K562 (cell line): ENCODE measurements at regions not wholly inside any gene's neighbourhood (a gene's known extent, or its start where the extent isn't known, plus 50 kb on each side); places are given as distances from the start of the nearest gene placed in this dataset.

ENCODE experiments used
- ATAC-seq: fragments of 200-7000 bp; cut with Tn5 transposase; 3 replicates; pipeline ENCODE4 v1.9.1; 2020; ENCODE audit warnings: moderate library complexity
- BruUV-seq: library from RNA; stranded (reverse); fragments of 400-500 nt; replicated peaks from 2 replicates; lab custom pipeline; 2021; lab: Mats Ljungman, UMichigan
- CTCF ChIA-PET: fragments of 300-600 bp; formaldehyde crosslinking; extraction: SDS; loops from one replicate; lab custom pipeline; 2021; ENCODE audit warnings: low intra/inter-chr PET ratio; lab: Yijun Ruan, JAX
- POLR2A ChIA-PET: fragments of 300-600, 350-650 bp; sonication (Branson Sonifier 250); formaldehyde crosslinking; extraction: SDS; loops from one replicate; lab custom pipeline; 2021; ENCODE audit warnings: antibody characterized with exemption, inconsistent platforms; lab: Yijun Ruan, JAX
- DNase-seq, 4 experiments: peaks; one replicate each; pipeline versions ENCODE4 v3.0.0 to v3.0.0-alpha.2; 2011 to 2018; ENCODE audit warnings: low spot score in 3 of 4, mixed read lengths in 3 of 4; ENCODE audit errors: extremely low read depth in 1 of 4
- FAIRE-seq: peaks from 2 replicates; lab custom pipeline; 2011; peaks lifted over from hg19 to GRCh38; lab: Jason Lieb, UNC
- H2AFZ ChIP-seq: 2 replicates; pipeline ENCODE4 v1.6.0; 2011; ENCODE audit warnings: low read depth, low read length, control low read depth, inconsistent platforms
- H3K27ac ChIP-seq: fragments of 200-600 bp; 3 replicates; pipeline ENCODE4 v1.8.0; 2011; ENCODE audit warnings: low read depth, mild to moderate bottlenecking, control low read depth, inconsistent platforms, low read length, moderate library complexity, mixed read lengths; ENCODE audit errors: extremely low read depth
- H3K27me3 ChIP-seq, 2 experiments: fragments of 300-600 bp in 1 of 2; 2 replicates in 1 of 2; 3 replicates in 1 of 2; pipeline versions ENCODE4 v1.6.0 to v1.8.0; 2011; ENCODE audit warnings: inconsistent platforms in 2 of 2, low read length in 2 of 2, mild to moderate bottlenecking in 1 of 2, mixed read lengths in 1 of 2, moderate library complexity in 1 of 2; ENCODE audit not compliant: control insufficient read depth in 2 of 2, insufficient read depth in 2 of 2
- H3K36me3 ChIP-seq: fragments of 300-600 bp; 3 replicates; pipeline ENCODE4 v1.8.0; 2011; ENCODE audit warnings: mild to moderate bottlenecking, low read length, inconsistent platforms; ENCODE audit not compliant: control insufficient read depth, insufficient read depth
- H3K4me1 ChIP-seq, 2 experiments: fragments of 200-600 bp in 1 of 2; replicated peaks in 1 of 2; 2 replicates in 1 of 2; 3 replicates in 1 of 2; pipeline versions ENCODE4 v1.5.1 to v1.8.0; 2011; ENCODE audit warnings: inconsistent platforms in 2 of 2, low read length in 2 of 2, mild to moderate bottlenecking in 1 of 2, mixed read lengths in 1 of 2, moderate library complexity in 1 of 2; ENCODE audit not compliant: control insufficient read depth in 2 of 2, insufficient read depth in 2 of 2
- H3K4me2 ChIP-seq: 2 replicates; pipeline ENCODE4 v1.6.1; 2011; ENCODE audit warnings: low read length, control low read depth, inconsistent platforms, mixed read lengths; ENCODE audit not compliant: insufficient read depth
- H3K4me3 ChIP-seq: fragments of 200-600 bp; sonication (generic), shearing (Covaris generic); 2 replicates; pipeline ENCODE4 v1.5.1; 2016; ENCODE audit warnings: control low read depth, inconsistent platforms
- H3K79me2 ChIP-seq: fragments of 200-600 bp; 3 replicates; pipeline ENCODE4 v1.8.0; 2011; ENCODE audit warnings: low read length, inconsistent platforms; ENCODE audit not compliant: control insufficient read depth, insufficient read depth
- H3K9ac ChIP-seq, 2 experiments: 2 replicates each; pipeline versions ENCODE4 v1.6.0 to v1.6.1; 2011; ENCODE audit warnings: low read depth in 2 of 2, low read length in 2 of 2, control low read depth in 1 of 2, inconsistent platforms in 1 of 2, mild to moderate bottlenecking in 1 of 2, mixed read lengths in 1 of 2; ENCODE audit not compliant: insufficient read depth in 1 of 2
- H3K9me1 ChIP-seq: one replicate; pipeline ENCODE4 v1.6.0; 2011; ENCODE audit warnings: inconsistent platforms, mild to moderate bottlenecking, low read length, moderate library complexity; ENCODE audit not compliant: control insufficient read depth, insufficient read depth
- H3K9me3 ChIP-seq: replicated peaks from 2 replicates; pipeline ENCODE4 v1.5.1; 2011; ENCODE audit warnings: low read depth, low read length, inconsistent platforms; ENCODE audit not compliant: control insufficient read depth, insufficient read depth
- H4K20me1 ChIP-seq: replicated peaks from 2 replicates; pipeline ENCODE4 v1.6.1; 2011; ENCODE audit warnings: low read length, inconsistent platforms, mixed read lengths; ENCODE audit not compliant: control insufficient read depth, insufficient read depth
- CC2D1A ChIP-seq: fragments of 450-650 bp; IDR thresholded peaks from 2 replicates; pipeline ENCODE4 v1.6.1; 2017; ENCODE audit warnings: mild to moderate bottlenecking
- HMG20A ChIP-seq: fragments of 450-650 bp; formaldehyde crosslinking; conservative IDR thresholded peaks from 2 replicates; pipeline ENCODE4 v1.4.0; 2020; ENCODE audit warnings: mild to moderate bottlenecking, mixed read lengths
- RBM14 ChIP-seq: fragments of 200-400 bp; formaldehyde crosslinking; IDR thresholded peaks from 2 replicates; pipeline ENCODE4 v1.6.1; 2018; ENCODE audit warnings: low read depth, mild to moderate bottlenecking, low read length, moderate library complexity, borderline replicate concordance; ENCODE audit not compliant: insufficient read depth
- ZNF586 ChIP-seq: fragments of 450-650 bp; formaldehyde crosslinking; conservative IDR thresholded peaks from 2 replicates; pipeline ENCODE4 v1.4.0; 2020; ENCODE audit warnings: mild to moderate bottlenecking, moderate library complexity
- WGBS: fragments of 100-300 bp; shearing (Covaris generic); methylation state at CpG from one replicate; pipeline ENCODE4 v1.1.6; 2016; ENCODE audit warnings: low coverage, mixed read lengths; ENCODE audit not compliant: insufficient coverage; ENCODE audit errors: missing lambda C conversion rate; 5-methylcytosine and 5-hydroxymethylcytosine counted together
- in situ Hi-C: fragments of 300-500 bp; cut with MboI; formaldehyde crosslinking; loops from 4 replicates; pipeline ENCODE4 v1.15.0; 2018; ENCODE audit warnings: inconsistent platforms, mixed read lengths
- intact Hi-C: fragments of 100-400 bp; cut with micrococcal nuclease; formaldehyde crosslinking; loops from 2 replicates; pipeline ENCODE4 v1.14.2; 2022
- TF ChIP-seq, protein P1 (sequence below), 2 experiments: fragments of 450-650 bp; conservative IDR thresholded peaks; 2 replicates each; pipeline ENCODE4 v1.6.1; 2017; ENCODE audit warnings: mild to moderate bottlenecking in 2 of 2, moderate library complexity in 2 of 2
- TF ChIP-seq, protein P2 (sequence below): fragments of 250-450 bp; sonication (Bioruptor Pico); IDR thresholded peaks from 2 replicates; pipeline ENCODE4 v1.4.0; 2020; ENCODE audit warnings: mild to moderate bottlenecking
- TF ChIP-seq, protein P3 (sequence below): IDR thresholded peaks from 2 replicates; pipeline ENCODE4 v1.6.1; 2011; ENCODE audit warnings: borderline replicate concordance, low read depth, mild to moderate bottlenecking, moderate library complexity, low read length; ENCODE audit not compliant: insufficient read depth, poor library complexity, severe bottlenecking
- TF ChIP-seq, protein P4 (sequence below), 2 experiments: fragments of 450-650 bp; IDR thresholded peaks; 2 replicates each; pipeline ENCODE4 v1.6.1; 2018; ENCODE audit warnings: mild to moderate bottlenecking in 2 of 2, low read depth in 1 of 2; ENCODE audit not compliant: partially characterized antibody in 2 of 2
- TF ChIP-seq, protein P5 (sequence below): fragments of 450-650 bp; IDR thresholded peaks from 2 replicates; pipeline ENCODE4 v1.6.1; 2017; ENCODE audit warnings: antibody characterized with exemption

DNA sequence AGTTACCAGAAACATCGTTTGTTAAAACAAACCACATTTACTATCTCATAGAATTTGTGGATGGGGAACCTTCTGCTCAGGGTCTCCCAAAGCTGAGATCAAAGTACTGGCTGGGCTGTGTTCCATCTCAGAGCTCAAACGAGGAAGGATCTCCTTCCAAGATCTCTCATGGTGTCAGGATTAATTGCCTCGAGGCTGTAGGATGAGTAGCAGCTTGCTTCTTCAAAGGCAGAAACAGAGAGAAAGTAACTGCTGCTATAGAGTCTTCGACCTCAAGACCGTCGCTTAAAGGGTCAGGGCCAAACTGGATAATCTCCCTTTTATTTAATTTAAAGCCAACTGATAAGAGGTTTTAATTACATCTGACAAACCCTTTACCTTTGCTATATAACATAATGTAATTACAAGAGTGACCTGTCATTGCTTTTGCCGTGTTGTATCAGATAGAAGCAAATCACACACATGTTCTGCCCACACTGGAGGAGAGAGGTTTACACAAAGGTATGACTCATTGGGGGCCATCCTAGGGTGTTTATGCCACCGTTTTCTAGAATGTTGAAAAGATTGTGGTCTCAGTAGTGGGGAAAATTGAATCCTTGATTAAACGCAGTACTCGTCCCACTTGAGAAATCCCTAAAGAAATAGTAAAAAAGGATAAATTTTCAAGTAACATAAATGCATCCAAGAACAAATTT, 868.8 kb upstream of the TMEM132C start:
- 0% methylated on average over 10 of the region's 10 CpGs for WGBS
- no peaks in the 10 kb centered on the region for H3K27me3 ChIP-seq
- H2AFZ ChIP-seq: no peak overlapping the region
- H4K20me1 ChIP-seq: no peaks in the 10 kb centered on the region
- in situ Hi-C loops (loop anchor here (25.0 kb wide), 1 partner anchor 1336 kb away; no protein-coding TSS in a partner anchor), intact Hi-C loops (no loop called here)
- DNase-seq: no peak
- no peaks in the 10 kb centered on the region for H3K9me1 ChIP-seq
- ChIA-PET CTCF (no interaction called here), POLR2A (no interaction called here)
- no peak for ATAC-seq
- no peak overlapping the region for H3K4me2 ChIP-seq
- no peak overlapping the region for H3K9ac ChIP-seq
- no peaks in the 10 kb centered on the region for H3K79me2 ChIP-seq
- H3K4me1 ChIP-seq: no peaks in the 10 kb centered on the region
- no peaks in the 10 kb centered on the region for H3K36me3 ChIP-seq
- no peaks in the 10 kb centered on the region for H3K9me3 ChIP-seq
- no TSS peak for BruUV-seq
- H3K4me3 ChIP-seq: no peak overlapping the region
- no peak overlapping the region for H3K27ac ChIP-seq
- FAIRE-seq: no peak
- TF ChIP-seq HMG20A (CRISPR knock-in tag) (no peak), RBM14 (no peak), ZNF586 (no peak), CC2D1A (no peak)
- TF ChIP-seq, protein P1, sequence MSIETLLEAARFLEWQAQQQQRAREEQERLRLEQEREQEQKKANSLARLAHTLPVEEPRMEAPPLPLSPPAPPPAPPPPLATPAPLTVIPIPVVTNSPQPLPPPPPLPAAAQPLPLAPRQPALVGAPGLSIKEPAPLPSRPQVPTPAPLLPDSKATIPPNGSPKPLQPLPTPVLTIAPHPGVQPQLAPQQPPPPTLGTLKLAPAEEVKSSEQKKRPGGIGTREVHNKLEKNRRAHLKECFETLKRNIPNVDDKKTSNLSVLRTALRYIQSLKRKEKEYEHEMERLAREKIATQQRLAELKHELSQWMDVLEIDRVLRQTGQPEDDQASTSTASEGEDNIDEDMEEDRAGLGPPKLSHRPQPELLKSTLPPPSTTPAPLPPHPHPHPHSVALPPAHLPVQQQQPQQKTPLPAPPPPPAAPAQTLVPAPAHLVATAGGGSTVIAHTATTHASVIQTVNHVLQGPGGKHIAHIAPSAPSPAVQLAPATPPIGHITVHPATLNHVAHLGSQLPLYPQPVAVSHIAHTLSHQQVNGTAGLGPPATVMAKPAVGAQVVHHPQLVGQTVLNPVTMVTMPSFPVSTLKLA (conservative IDR thresholded peaks at IDR 0.05): no peak
- TF ChIP-seq, protein P2, sequence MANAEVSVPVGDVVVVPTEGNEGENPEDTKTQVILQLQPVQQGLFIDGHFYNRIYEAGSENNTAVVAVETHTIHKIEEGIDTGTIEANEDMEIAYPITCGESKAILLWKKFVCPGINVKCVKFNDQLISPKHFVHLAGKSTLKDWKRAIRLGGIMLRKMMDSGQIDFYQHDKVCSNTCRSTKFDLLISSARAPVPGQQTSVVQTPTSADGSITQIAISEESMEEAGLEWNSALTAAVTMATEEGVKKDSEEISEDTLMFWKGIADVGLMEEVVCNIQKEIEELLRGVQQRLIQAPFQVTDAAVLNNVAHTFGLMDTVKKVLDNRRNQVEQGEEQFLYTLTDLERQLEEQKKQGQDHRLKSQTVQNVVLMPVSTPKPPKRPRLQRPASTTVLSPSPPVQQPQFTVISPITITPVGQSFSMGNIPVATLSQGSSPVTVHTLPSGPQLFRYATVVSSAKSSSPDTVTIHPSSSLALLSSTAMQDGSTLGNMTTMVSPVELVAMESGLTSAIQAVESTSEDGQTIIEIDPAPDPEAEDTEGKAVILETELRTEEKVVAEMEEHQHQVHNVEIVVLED (CRISPR knock-in tag): no peak
- TF ChIP-seq, protein P3, sequence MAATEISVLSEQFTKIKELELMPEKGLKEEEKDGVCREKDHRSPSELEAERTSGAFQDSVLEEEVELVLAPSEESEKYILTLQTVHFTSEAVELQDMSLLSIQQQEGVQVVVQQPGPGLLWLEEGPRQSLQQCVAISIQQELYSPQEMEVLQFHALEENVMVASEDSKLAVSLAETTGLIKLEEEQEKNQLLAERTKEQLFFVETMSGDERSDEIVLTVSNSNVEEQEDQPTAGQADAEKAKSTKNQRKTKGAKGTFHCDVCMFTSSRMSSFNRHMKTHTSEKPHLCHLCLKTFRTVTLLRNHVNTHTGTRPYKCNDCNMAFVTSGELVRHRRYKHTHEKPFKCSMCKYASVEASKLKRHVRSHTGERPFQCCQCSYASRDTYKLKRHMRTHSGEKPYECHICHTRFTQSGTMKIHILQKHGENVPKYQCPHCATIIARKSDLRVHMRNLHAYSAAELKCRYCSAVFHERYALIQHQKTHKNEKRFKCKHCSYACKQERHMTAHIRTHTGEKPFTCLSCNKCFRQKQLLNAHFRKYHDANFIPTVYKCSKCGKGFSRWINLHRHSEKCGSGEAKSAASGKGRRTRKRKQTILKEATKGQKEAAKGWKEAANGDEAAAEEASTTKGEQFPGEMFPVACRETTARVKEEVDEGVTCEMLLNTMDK: no peak
- TF ChIP-seq, protein P4, sequence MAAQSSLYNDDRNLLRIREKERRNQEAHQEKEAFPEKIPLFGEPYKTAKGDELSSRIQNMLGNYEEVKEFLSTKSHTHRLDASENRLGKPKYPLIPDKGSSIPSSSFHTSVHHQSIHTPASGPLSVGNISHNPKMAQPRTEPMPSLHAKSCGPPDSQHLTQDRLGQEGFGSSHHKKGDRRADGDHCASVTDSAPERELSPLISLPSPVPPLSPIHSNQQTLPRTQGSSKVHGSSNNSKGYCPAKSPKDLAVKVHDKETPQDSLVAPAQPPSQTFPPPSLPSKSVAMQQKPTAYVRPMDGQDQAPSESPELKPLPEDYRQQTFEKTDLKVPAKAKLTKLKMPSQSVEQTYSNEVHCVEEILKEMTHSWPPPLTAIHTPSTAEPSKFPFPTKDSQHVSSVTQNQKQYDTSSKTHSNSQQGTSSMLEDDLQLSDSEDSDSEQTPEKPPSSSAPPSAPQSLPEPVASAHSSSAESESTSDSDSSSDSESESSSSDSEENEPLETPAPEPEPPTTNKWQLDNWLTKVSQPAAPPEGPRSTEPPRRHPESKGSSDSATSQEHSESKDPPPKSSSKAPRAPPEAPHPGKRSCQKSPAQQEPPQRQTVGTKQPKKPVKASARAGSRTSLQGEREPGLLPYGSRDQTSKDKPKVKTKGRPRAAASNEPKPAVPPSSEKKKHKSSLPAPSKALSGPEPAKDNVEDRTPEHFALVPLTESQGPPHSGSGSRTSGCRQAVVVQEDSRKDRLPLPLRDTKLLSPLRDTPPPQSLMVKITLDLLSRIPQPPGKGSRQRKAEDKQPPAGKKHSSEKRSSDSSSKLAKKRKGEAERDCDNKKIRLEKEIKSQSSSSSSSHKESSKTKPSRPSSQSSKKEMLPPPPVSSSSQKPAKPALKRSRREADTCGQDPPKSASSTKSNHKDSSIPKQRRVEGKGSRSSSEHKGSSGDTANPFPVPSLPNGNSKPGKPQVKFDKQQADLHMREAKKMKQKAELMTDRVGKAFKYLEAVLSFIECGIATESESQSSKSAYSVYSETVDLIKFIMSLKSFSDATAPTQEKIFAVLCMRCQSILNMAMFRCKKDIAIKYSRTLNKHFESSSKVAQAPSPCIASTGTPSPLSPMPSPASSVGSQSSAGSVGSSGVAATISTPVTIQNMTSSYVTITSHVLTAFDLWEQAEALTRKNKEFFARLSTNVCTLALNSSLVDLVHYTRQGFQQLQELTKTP (IDR thresholded peaks at IDR 0.05; ENCODE audit: low read depth in 1 of 2, partially characterized antibody in 2 of 2): no peak
- TF ChIP-seq, protein P5, sequence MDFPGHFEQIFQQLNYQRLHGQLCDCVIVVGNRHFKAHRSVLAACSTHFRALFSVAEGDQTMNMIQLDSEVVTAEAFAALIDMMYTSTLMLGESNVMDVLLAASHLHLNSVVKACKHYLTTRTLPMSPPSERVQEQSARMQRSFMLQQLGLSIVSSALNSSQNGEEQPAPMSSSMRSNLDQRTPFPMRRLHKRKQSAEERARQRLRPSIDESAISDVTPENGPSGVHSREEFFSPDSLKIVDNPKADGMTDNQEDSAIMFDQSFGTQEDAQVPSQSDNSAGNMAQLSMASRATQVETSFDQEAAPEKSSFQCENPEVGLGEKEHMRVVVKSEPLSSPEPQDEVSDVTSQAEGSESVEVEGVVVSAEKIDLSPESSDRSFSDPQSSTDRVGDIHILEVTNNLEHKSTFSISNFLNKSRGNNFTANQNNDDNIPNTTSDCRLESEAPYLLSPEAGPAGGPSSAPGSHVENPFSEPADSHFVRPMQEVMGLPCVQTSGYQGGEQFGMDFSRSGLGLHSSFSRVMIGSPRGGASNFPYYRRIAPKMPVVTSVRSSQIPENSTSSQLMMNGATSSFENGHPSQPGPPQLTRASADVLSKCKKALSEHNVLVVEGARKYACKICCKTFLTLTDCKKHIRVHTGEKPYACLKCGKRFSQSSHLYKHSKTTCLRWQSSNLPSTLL: no peak
